HCT116 (cell line): ENCODE measurements at regions not wholly inside any gene's neighbourhood (a gene's known extent, or its start where the extent isn't known, plus 50 kb on each side); places are given as distances from the start of the nearest gene placed in this dataset.

Experiments
- CEBPB ChIP-seq: IDR thresholded peaks from 2 replicates; pipeline ENCODE4 v1.6.1; 2012; ENCODE audit warnings: low read depth
- POLR2A ChIP-seq: IDR thresholded peaks from 2 replicates; pipeline ENCODE4 v1.7.0; 2011; ENCODE audit warnings: borderline replicate concordance; ENCODE audit not compliant: insufficient read depth, insufficient read length; ENCODE audit errors: extremely low read depth
- SP1 ChIP-seq: IDR thresholded peaks from 2 replicates; pipeline ENCODE4 v1.6.1; 2012; ENCODE audit warnings: low read depth
- ZNF274 ChIP-seq: fragments of 200-500 bp; sonication (Bioruptor generic); IDR thresholded peaks from 2 replicates; pipeline ENCODE4 v1.6.1; 2014; ENCODE audit warnings: mild to moderate bottlenecking, low read depth, low read length, inconsistent platforms
- TF ChIP-seq, protein P1 (sequence below), 3 experiments: fragments of 200-600 bp in 1 of 3; sonication (generic) in 1 of 3; IDR thresholded peaks in 2 of 3; conservative IDR thresholded peaks in 1 of 3; 2 replicates each; pipeline ENCODE4 v1.5.1; 2012 to 2017; ENCODE audit warnings: low read depth in 2 of 3, low read length in 2 of 3, antibody characterized with exemption in 1 of 3, borderline replicate concordance in 1 of 3, control low read depth in 1 of 3, mild to moderate bottlenecking in 1 of 3, mixed read lengths in 1 of 3, mixed run types in 1 of 3, moderate library complexity in 1 of 3; ENCODE audit not compliant: insufficient read depth in 1 of 3
- TF ChIP-seq, protein P2 (sequence below): IDR thresholded peaks from 2 replicates; pipeline ENCODE4 v1.6.1; 2012; ENCODE audit warnings: low read depth

DNA sequence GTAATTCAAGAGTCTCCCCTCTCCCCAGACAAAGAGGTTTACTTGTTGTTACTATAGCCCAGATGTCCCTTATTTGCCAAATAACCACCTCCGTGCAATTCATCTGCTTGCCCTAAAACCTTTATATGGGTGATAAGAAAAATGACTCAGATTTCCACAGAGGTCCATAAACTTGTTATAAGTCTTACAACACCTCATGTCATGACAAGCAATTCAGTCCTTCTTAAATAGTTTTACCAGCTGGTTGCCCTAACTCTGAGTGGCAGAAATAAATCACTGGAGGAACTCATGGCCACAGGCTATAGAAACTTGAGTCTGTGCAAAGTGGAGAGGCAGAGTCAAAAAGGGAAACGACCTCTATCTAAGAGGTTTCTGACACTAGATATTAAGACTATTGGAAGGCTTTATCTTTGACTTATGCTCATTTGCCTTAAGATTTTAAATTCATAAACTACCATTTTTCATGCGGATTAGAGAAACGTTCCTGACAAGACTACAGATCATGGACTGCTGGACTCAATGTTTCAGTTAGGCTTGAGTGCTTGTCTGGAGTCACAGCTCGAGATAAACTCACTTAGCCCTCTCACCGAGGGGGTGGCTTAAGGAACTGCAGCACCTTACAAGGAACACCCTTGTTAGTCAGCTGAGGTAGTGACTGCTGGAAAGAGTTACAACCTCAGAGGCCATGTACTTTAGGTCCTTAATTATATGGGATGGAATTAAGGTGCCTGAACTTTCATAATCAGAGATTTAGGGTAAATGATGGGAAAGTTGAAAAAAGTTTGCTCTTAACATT lies 662.5 kb upstream of the USP24 start (continued):
- TF ChIP-seq, protein P1, sequence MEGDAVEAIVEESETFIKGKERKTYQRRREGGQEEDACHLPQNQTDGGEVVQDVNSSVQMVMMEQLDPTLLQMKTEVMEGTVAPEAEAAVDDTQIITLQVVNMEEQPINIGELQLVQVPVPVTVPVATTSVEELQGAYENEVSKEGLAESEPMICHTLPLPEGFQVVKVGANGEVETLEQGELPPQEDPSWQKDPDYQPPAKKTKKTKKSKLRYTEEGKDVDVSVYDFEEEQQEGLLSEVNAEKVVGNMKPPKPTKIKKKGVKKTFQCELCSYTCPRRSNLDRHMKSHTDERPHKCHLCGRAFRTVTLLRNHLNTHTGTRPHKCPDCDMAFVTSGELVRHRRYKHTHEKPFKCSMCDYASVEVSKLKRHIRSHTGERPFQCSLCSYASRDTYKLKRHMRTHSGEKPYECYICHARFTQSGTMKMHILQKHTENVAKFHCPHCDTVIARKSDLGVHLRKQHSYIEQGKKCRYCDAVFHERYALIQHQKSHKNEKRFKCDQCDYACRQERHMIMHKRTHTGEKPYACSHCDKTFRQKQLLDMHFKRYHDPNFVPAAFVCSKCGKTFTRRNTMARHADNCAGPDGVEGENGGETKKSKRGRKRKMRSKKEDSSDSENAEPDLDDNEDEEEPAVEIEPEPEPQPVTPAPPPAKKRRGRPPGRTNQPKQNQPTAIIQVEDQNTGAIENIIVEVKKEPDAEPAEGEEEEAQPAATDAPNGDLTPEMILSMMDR (IDR thresholded peaks at IDR 0.05 in 2 of 3, conservative IDR thresholded peaks at IDR 0.05 in 1 of 3; ENCODE audit: borderline replicate concordance in 1 of 3, insufficient read depth in 1 of 3, low read depth in 2 of 3, low read length in 2 of 3), result no peak
- TF ChIP-seq ZNF274 (no peak), SP1 (no peak), CEBPB (no peak), POLR2A (no peak)
- TF ChIP-seq, protein P2, sequence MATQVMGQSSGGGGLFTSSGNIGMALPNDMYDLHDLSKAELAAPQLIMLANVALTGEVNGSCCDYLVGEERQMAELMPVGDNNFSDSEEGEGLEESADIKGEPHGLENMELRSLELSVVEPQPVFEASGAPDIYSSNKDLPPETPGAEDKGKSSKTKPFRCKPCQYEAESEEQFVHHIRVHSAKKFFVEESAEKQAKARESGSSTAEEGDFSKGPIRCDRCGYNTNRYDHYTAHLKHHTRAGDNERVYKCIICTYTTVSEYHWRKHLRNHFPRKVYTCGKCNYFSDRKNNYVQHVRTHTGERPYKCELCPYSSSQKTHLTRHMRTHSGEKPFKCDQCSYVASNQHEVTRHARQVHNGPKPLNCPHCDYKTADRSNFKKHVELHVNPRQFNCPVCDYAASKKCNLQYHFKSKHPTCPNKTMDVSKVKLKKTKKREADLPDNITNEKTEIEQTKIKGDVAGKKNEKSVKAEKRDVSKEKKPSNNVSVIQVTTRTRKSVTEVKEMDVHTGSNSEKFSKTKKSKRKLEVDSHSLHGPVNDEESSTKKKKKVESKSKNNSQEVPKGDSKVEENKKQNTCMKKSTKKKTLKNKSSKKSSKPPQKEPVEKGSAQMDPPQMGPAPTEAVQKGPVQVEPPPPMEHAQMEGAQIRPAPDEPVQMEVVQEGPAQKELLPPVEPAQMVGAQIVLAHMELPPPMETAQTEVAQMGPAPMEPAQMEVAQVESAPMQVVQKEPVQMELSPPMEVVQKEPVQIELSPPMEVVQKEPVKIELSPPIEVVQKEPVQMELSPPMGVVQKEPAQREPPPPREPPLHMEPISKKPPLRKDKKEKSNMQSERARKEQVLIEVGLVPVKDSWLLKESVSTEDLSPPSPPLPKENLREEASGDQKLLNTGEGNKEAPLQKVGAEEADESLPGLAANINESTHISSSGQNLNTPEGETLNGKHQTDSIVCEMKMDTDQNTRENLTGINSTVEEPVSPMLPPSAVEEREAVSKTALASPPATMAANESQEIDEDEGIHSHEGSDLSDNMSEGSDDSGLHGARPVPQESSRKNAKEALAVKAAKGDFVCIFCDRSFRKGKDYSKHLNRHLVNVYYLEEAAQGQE, result no peak
